ENCODE measurements at regions not wholly inside any gene's neighbourhood (a gene's known extent, or its start where the extent isn't known, plus 50 kb on each side); places are given as distances from the start of the nearest gene placed in this dataset.

DNA sequence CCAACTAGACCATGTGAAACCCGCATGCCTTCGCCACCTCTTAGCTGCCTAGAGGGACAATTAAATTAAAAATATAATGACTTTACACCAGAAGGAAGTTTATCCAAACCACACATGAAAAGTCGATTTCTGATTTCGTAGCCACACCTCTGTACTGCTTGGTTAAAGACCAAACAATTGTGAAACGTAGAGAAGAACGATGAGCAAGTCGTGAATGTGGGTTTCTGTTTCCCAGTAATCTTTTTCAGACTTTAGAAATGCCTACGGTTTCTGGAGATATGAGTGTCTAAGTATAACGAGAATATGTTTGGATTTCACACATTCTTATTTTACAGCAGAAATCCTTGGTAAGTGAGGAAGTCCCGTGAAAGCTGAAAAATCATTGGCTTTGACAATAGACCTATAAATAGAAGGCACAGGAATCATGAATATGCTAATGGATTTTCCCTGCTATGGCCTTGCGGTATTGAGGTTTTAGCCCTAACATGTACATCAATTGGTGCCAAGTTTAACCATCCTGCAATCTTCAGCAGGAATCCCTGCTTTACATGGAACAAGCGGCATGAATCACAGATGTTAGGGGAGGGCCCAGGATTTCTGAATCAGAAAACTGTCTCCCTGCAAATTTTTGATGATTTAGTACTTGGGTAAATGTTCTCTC, 105.6 kb downstream of the TTC32 start:
- no peak overlapping the region for H3K27ac ChIP-seq (ENCODE audit: extremely low read length, insufficient read depth, low read length)
- no peaks in the 10 kb centered on the region for H3K36me3 ChIP-seq (replicated peaks in 1 of 2; ENCODE audit: control insufficient read depth in 1 of 2, insufficient read depth in 2 of 2, low read length in 2 of 2)
- CTCF ChIA-PET (ENCODE audit: low intra/inter-chr PET ratio, low total read pairs) = no interaction called here
- no peaks in the 10 kb centered on the region for H3K9me3 ChIP-seq (ENCODE audit: low read length)
- H3K4me3 ChIP-seq (replicated peaks in 1 of 3; ENCODE audit: insufficient read depth in 1 of 3, low read depth in 2 of 3, low read length in 3 of 3) = no peak overlapping the region
- intact Hi-C loops (cut with micrococcal nuclease; ENCODE audit: unreplicated experiment) = no loop called here
- H3K4me2 ChIP-seq (ENCODE audit: low read depth, low read length) = no peak overlapping the region
- no peak overlapping the region for H2AFZ ChIP-seq (ENCODE audit: low read length)
- H3K79me2 ChIP-seq (ENCODE audit: insufficient read depth, low read length) = no peaks in the 10 kb centered on the region
- WGBS (ENCODE audit: low lambda C conversion rate) = 27% methylated on average over 12 of the region's 12 CpGs
- H3K4me1 ChIP-seq (ENCODE audit: insufficient read depth, low read length) = no peaks in the 10 kb centered on the region
- H3K27me3 ChIP-seq (ENCODE audit: control insufficient read depth in 1 of 2, insufficient read depth in 2 of 2, low read length in 2 of 2) = peaks cover 0 to 23% of the 10 kb centered on the region in 2 experiments; a peak in 2 of 5 replicates
- no peak overlapping the region for H3K9ac ChIP-seq (ENCODE audit: insufficient read depth, low read depth, low read length)
- FAIRE-seq = no peak
- no peak for ATAC-seq
- TF ChIP-seq ZNF33A (CRISPR knock-in tag; IDR thresholded peaks at IDR 0.05; ENCODE audit: borderline replicate concordance) = no peak
- no peak for TF ChIP-seq SNAPC2 (CRISPR knock-in tag; IDR thresholded peaks at IDR 0.05)
- TF ChIP-seq ZNF441 (CRISPR knock-in tag; IDR thresholded peaks at IDR 0.05; ENCODE audit: borderline replicate concordance) = no peak
- TF ChIP-seq ZNF788 (CRISPR knock-in tag; IDR thresholded peaks at IDR 0.05; ENCODE audit: borderline replicate concordance) = no peak
- TF ChIP-seq ZNF839 (CRISPR knock-in tag; IDR thresholded peaks at IDR 0.05; ENCODE audit: borderline replicate concordance) = no peak
- no peak for TF ChIP-seq ZNF12 (CRISPR knock-in tag; IDR thresholded peaks at IDR 0.05)
- no peak for TF ChIP-seq HOXA7 (CRISPR knock-in tag; IDR thresholded peaks at IDR 0.05)
- no peak for TF ChIP-seq POLR2A (IDR thresholded peaks at IDR 0.05; ENCODE audit: insufficient read depth in 1 of 2, low read depth in 2 of 2, low read length in 2 of 2)
- TF ChIP-seq ARNTL (CRISPR knock-in tag; IDR thresholded peaks at IDR 0.05) = no peak
- no peak for TF ChIP-seq CC2D1A (CRISPR knock-in tag; IDR thresholded peaks at IDR 0.05)
- TF ChIP-seq ETV5 (CRISPR knock-in tag; IDR thresholded peaks at IDR 0.05; ENCODE audit: borderline replicate concordance) = no peak
- TF ChIP-seq ZNF720 (CRISPR knock-in tag; IDR thresholded peaks at IDR 0.05) = no peak
- no peak for TF ChIP-seq FOXO1 (CRISPR knock-in tag; IDR thresholded peaks at IDR 0.05)
- TF ChIP-seq ZNF782 (CRISPR knock-in tag; IDR thresholded peaks at IDR 0.05; ENCODE audit: borderline replicate concordance) = no peak
- TF ChIP-seq RARG (CRISPR knock-in tag; IDR thresholded peaks at IDR 0.05; ENCODE audit: low read depth) = no peak
- TF ChIP-seq, protein P1, sequence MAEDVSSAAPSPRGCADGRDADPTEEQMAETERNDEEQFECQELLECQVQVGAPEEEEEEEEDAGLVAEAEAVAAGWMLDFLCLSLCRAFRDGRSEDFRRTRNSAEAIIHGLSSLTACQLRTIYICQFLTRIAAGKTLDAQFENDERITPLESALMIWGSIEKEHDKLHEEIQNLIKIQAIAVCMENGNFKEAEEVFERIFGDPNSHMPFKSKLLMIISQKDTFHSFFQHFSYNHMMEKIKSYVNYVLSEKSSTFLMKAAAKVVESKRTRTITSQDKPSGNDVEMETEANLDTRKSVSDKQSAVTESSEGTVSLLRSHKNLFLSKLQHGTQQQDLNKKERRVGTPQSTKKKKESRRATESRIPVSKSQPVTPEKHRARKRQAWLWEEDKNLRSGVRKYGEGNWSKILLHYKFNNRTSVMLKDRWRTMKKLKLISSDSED (CRISPR knock-in tag; IDR thresholded peaks at IDR 0.05) = no peak
- no peak for TF ChIP-seq ZNF451 (CRISPR knock-in tag; IDR thresholded peaks at IDR 0.05)
- no peaks in the 10 kb centered on the region for H4K20me1 ChIP-seq (ENCODE audit: insufficient read depth, low read length)
- in situ Hi-C loops (cut with HindIII; ENCODE audit: extremely low pct_ligation_motif_present, low pct_unique_long_range_greater_than_20kb) = no loop called here
- POLR2A ChIA-PET = no interaction called here
- DNase-seq (ENCODE audit: low spot score) = no peak
- BruUV-seq (replicated peaks) = no TSS peak

Data from HepG2 (cell line).